ENCODE measurements at regions not wholly inside any gene's neighbourhood (a gene's known extent, or its start where the extent isn't known, plus 50 kb on each side); places are given as distances from the start of the nearest gene placed in this dataset.

- no peak for DNase-seq
Observed at GRCh38 chr3:168495932-168496331, 400.2 kb upstream of the GOLIM4 start.

- no peak for DNase-seq
Observed at GRCh38 chr3:168495270-168495669, 399.5 kb upstream of the GOLIM4 start.

- no peak for DNase-seq
Observed at GRCh38 chr3:168493412-168494205, 397.9 kb upstream of the GOLIM4 start.

- no peak for DNase-seq
Observed at GRCh38 chr3:168490981-168491380, 395.3 kb upstream of the GOLIM4 start.

GRCh38 chr3:168489301-168489700 lies 393.6 kb upstream of the GOLIM4 start:
- DNase-seq = no peak

GRCh38 chr3:168485936-168486335 lies 390.2 kb upstream of the GOLIM4 start:
- DNase-seq = no peak

- no peak for DNase-seq
Observed at GRCh38 chr3:168476360-168476980, 380.7 kb upstream of the GOLIM4 start.

- no peak for DNase-seq
Observed at GRCh38 chr3:168475704-168476103, 380.0 kb upstream of the GOLIM4 start.

- no peak for DNase-seq
Observed at GRCh38 chr3:168473334-168473890, 377.7 kb upstream of the GOLIM4 start.

GRCh38 chr3:168472783-168473182 lies 377.1 kb upstream of the GOLIM4 start:
- DNase-seq = no peak

- no peak for DNase-seq
Observed at GRCh38 chr3:168470380-168470779, 374.7 kb upstream of the GOLIM4 start.

- no peak for DNase-seq
Observed at GRCh38 chr3:168469436-168469835, 373.7 kb upstream of the GOLIM4 start.

GRCh38 chr3:168467115-168467714 lies 371.5 kb upstream of the GOLIM4 start:
- no peak for DNase-seq

GRCh38 chr3:168461793-168462192 lies 366.1 kb upstream of the GOLIM4 start:
- DNase-seq = no peak

GRCh38 chr3:168459226-168459784 lies 363.6 kb upstream of the GOLIM4 start:
- no peak for DNase-seq

GRCh38 chr3:168457954-168458539 lies 362.3 kb upstream of the GOLIM4 start:
- DNase-seq = peak; percentile 60

- no peak for DNase-seq
Observed at GRCh38 chr3:168455814-168456213, 360.1 kb upstream of the GOLIM4 start.

GRCh38 chr3:168453623-168454022 lies 357.9 kb upstream of the GOLIM4 start:
- no peak for DNase-seq

- no peak for DNase-seq
Observed at GRCh38 chr3:168443965-168444364, 348.2 kb upstream of the GOLIM4 start.

GRCh38 chr3:168442502-168442901 lies 346.8 kb upstream of the GOLIM4 start:
- no peak for DNase-seq

- DNase-seq = no peak
Observed at GRCh38 chr3:168436245-168436724, 340.6 kb upstream of the GOLIM4 start.

GRCh38 chr3:168431491-168431890 lies 335.8 kb upstream of the GOLIM4 start:
- DNase-seq = no peak
